Endodermal cell (in vitro differentiated cells): ENCODE measurements at regions not wholly inside any gene's neighbourhood (a gene's known extent, or its start where the extent isn't known, plus 50 kb on each side); places are given as distances from the start of the nearest gene placed in this dataset.
"Not testable (repeated sequence)": the region's sequence is repeated elsewhere in the genome, so short reads cannot be mapped to it uniquely, and the experiment has no call there.

ENCODE experiments used
- DNase-seq: peaks from one replicate; pipeline ENCODE4 v3.0.0-alpha.2; 2017
- H3K27ac ChIP-seq: 2 replicates; pipeline ENCODE4 v1.5.1; 2013; ENCODE audit warnings: mild to moderate bottlenecking, low read depth, low read length, moderate library complexity
- H3K27me3 ChIP-seq: 2 replicates; pipeline ENCODE4 v1.6.1; 2013; ENCODE audit warnings: mild to moderate bottlenecking, low read length, moderate library complexity; ENCODE audit not compliant: insufficient read depth, control insufficient read depth, poor library complexity, severe bottlenecking
- H3K36me3 ChIP-seq: 2 replicates; pipeline ENCODE4 v1.7.0; 2013; ENCODE audit warnings: mild to moderate bottlenecking, low read length, moderate library complexity; ENCODE audit not compliant: control insufficient read depth, insufficient read depth
- H3K4me1 ChIP-seq: one replicate; pipeline ENCODE4 v1.7.0; 2013; ENCODE audit warnings: low read length; ENCODE audit not compliant: control insufficient read depth, insufficient read depth
- H3K4me3 ChIP-seq: 2 replicates; pipeline ENCODE4 v1.5.1; 2013; ENCODE audit warnings: mild to moderate bottlenecking, low read length, moderate library complexity
- H3K9ac ChIP-seq: 2 replicates; pipeline ENCODE4 v1.6.1; 2013; ENCODE audit warnings: mild to moderate bottlenecking, low read length, moderate library complexity; ENCODE audit not compliant: poor library complexity, severe bottlenecking; ENCODE audit errors: extremely low read depth
- H3K9me3 ChIP-seq: 2 replicates; pipeline ENCODE4 v1.6.1; 2013; ENCODE audit warnings: mild to moderate bottlenecking, low read length, moderate library complexity; ENCODE audit not compliant: control insufficient read depth
- H3K27ac Mint-ChIP-seq: 2 replicates; pipeline ENCODE4 v1.8.0; 2020; ENCODE audit warnings: mixed read lengths
- H3K27me3 Mint-ChIP-seq: 2 replicates; pipeline ENCODE4 v1.8.0; 2021; ENCODE audit warnings: mild to moderate bottlenecking, mixed read lengths; ENCODE audit not compliant: insufficient read depth
- H3K36me3 Mint-ChIP-seq: 2 replicates; pipeline ENCODE4 v1.8.0; 2020; ENCODE audit warnings: low read depth, mixed read lengths
- H3K4me1 Mint-ChIP-seq: 2 replicates; pipeline ENCODE4 v1.8.0; 2020; ENCODE audit warnings: mixed read lengths
- H3K4me3 Mint-ChIP-seq: 2 replicates; pipeline ENCODE4 v1.8.0; 2020; ENCODE audit warnings: mild to moderate bottlenecking, moderate library complexity, mixed read lengths
- H3K9me3 Mint-ChIP-seq: 2 replicates; pipeline ENCODE4 v1.8.0; 2020; ENCODE audit warnings: mild to moderate bottlenecking, mixed read lengths
- WGBS, 2 experiments: methylation state at CpG; one replicate each; pipeline versions ENCODE4 v1.1.5 to v1.1.7; 2013; ENCODE audit warnings: missing lambda C conversion rate in 2 of 2, mixed read lengths in 1 of 2; ENCODE audit not compliant: insufficient coverage in 1 of 2, insufficient read length in 1 of 2; 5-methylcytosine and 5-hydroxymethylcytosine counted together
- TF ChIP-seq, protein P1 (sequence below): fragments of 200-600 bp; sonication (generic); conservative IDR thresholded peaks from 2 replicates; pipeline ENCODE4 v1.5.0; 2021; ENCODE audit warnings: antibody characterized with exemption, mild to moderate bottlenecking

DNA sequence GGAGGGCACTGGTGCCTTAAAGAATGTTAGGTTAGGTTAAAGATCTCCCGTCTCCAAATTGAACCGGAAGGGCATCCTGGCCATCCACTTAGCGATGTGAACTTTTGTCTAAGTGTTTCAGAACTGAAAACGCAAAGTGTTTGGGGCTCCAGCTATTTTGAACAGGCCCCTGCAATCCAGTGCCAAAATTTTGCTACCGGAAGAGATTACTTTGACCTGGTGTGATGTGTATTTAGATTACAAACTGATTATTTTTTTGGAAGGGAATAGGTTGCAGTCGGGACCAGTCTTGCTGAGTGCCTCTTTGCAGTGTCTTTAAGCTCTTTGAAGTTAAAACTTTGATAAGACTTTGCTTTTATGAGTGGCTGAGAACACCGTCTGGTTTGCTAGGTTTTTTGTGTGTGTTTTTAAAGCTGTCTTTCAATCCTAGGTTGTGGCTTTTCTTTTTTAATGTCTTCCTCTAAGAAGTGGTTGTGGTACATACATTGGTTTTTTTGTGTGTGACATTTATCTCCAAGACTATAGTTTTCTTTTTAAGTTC is 179.6 kb downstream of the OR4M2 start:
- peaks cover 74% of the 10 kb centered on the region for H3K9me3 ChIP-seq
- no peaks in the 10 kb centered on the region for H3K4me1 Mint-ChIP-seq
- H3K27me3 ChIP-seq: no peaks in the 10 kb centered on the region
- TF ChIP-seq, protein P1, sequence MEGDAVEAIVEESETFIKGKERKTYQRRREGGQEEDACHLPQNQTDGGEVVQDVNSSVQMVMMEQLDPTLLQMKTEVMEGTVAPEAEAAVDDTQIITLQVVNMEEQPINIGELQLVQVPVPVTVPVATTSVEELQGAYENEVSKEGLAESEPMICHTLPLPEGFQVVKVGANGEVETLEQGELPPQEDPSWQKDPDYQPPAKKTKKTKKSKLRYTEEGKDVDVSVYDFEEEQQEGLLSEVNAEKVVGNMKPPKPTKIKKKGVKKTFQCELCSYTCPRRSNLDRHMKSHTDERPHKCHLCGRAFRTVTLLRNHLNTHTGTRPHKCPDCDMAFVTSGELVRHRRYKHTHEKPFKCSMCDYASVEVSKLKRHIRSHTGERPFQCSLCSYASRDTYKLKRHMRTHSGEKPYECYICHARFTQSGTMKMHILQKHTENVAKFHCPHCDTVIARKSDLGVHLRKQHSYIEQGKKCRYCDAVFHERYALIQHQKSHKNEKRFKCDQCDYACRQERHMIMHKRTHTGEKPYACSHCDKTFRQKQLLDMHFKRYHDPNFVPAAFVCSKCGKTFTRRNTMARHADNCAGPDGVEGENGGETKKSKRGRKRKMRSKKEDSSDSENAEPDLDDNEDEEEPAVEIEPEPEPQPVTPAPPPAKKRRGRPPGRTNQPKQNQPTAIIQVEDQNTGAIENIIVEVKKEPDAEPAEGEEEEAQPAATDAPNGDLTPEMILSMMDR: no peak
- H3K36me3 Mint-ChIP-seq: peaks cover 4% of the 10 kb centered on the region
- no peak overlapping the region for H3K9ac ChIP-seq
- WGBS, 2 experiments: 78 to 85% methylated on average over 7 of the region's 7 CpGs
- H3K4me3 Mint-ChIP-seq: no peak overlapping the region
- peaks cover 49% of the 10 kb centered on the region for H3K9me3 Mint-ChIP-seq
- H3K4me1 ChIP-seq: no peaks in the 10 kb centered on the region
- H3K27ac ChIP-seq: no peak overlapping the region
- peak overlapping the region; percentile 47 for H3K4me3 ChIP-seq
- no peak for DNase-seq
- H3K27me3 Mint-ChIP-seq: no peaks in the 10 kb centered on the region
- H3K36me3 ChIP-seq: no peaks in the 10 kb centered on the region
- H3K27ac Mint-ChIP-seq: no peak overlapping the region

GRCh38 chr15:22262613-22263020 is 182.3 kb downstream of the OR4M2 start:
- Mint-ChIP-seq H3K9me3 (peaks cover 24% of the 10 kb centered on the region), H3K27me3 (no peaks in the 10 kb centered on the region), H3K36me3 (peaks cover 2% of the 10 kb centered on the region), H3K4me3 (no peak overlapping the region), H3K27ac (no peak overlapping the region), H3K4me1 (no peaks in the 10 kb centered on the region)
- Histone ChIP-seq H3K9me3 (peaks cover 83% of the 10 kb centered on the region), H3K9ac (no peak overlapping the region), H3K4me3 (peak overlapping the region; percentile 49), H3K27me3 (no peaks in the 10 kb centered on the region), H3K36me3 (no peaks in the 10 kb centered on the region), H3K27ac (no peak overlapping the region), H3K4me1 (no peaks in the 10 kb centered on the region)
- no peak for DNase-seq
- WGBS, 2 experiments: 86 to 90% methylated on average over 13 of the region's 13 CpGs
- TF ChIP-seq, protein P1: no peak

- Mint-ChIP-seq H3K36me3 (peaks cover 2% of the 10 kb centered on the region), H3K4me3 (no peak overlapping the region), H3K4me1 (no peaks in the 10 kb centered on the region), H3K27me3 (no peaks in the 10 kb centered on the region), H3K9me3 (peaks cover 18% of the 10 kb centered on the region), H3K27ac (no peak overlapping the region)
- TF ChIP-seq, protein P1: no peak
- no peaks in the 10 kb centered on the region for H3K4me1 ChIP-seq
- no peak overlapping the region for H3K27ac ChIP-seq
- peak overlapping the region; percentile 26 for H3K4me3 ChIP-seq
- no peaks in the 10 kb centered on the region for H3K36me3 ChIP-seq
- H3K9me3 ChIP-seq: peaks cover 94% of the 10 kb centered on the region
- no peaks in the 10 kb centered on the region for H3K27me3 ChIP-seq
- no peak overlapping the region for H3K9ac ChIP-seq
- no peak for DNase-seq
- WGBS, 2 experiments: 75 to 76% methylated on average over 5 of the region's 5 CpGs
Measured at GRCh38 chr15:22263738-22264137, 183.4 kb downstream of the OR4M2 start.

GRCh38 chr15:22264272-22264671 is 183.9 kb downstream of the OR4M2 start:
- not testable (repeated sequence) for H3K4me1 Mint-ChIP-seq, H3K9ac ChIP-seq, H3K27ac Mint-ChIP-seq, H3K36me3 Mint-ChIP-seq, DNase-seq, H3K4me3 Mint-ChIP-seq, H3K36me3 ChIP-seq, H3K4me1 ChIP-seq, H3K27ac ChIP-seq, H3K27me3 ChIP-seq, H3K27me3 Mint-ChIP-seq
- Histone ChIP-seq H3K4me3 (peak overlapping the region; percentile 26), H3K9me3 (peaks cover 95% of the 10 kb centered on the region)
- 90 to 100% methylated on average over 3 of the region's 3 CpGs for WGBS, 2 experiments
- H3K9me3 Mint-ChIP-seq: peaks cover 13% of the 10 kb centered on the region
